DOHH2 (cell line): ENCODE measurements at regions not wholly inside any gene's neighbourhood (a gene's known extent, or its start where the extent isn't known, plus 50 kb on each side); places are given as distances from the start of the nearest gene placed in this dataset.

Source experiments
- H3F3A ChIP-seq: fragments of 200-600 bp; sonication (generic), shearing (Covaris generic); 2 replicates; pipeline ENCODE4 v1.6.0; 2016; ENCODE audit warnings: antibody characterized with exemption, mild to moderate bottlenecking; ENCODE audit not compliant: control insufficient read depth, insufficient read depth
- H3K27ac ChIP-seq: fragments of 200-600 bp; sonication (generic); 2 replicates; pipeline ENCODE4 v1.5.1; 2014; ENCODE audit warnings: low read depth, mild to moderate bottlenecking, low read length, moderate library complexity
- H3K27me3 ChIP-seq: fragments of 200-600 bp; sonication (generic); 2 replicates; pipeline ENCODE4 v1.6.1; 2014; ENCODE audit warnings: mild to moderate bottlenecking, low read length, mixed read lengths; ENCODE audit not compliant: control insufficient read depth
- H3K36me3 ChIP-seq: fragments of 200-600 bp; sonication (generic); 2 replicates; pipeline ENCODE4 v1.6.1; 2014; ENCODE audit warnings: mild to moderate bottlenecking, low read length, moderate library complexity, mixed read lengths; ENCODE audit not compliant: control insufficient read depth
- H3K4me1 ChIP-seq: fragments of 200-600 bp; sonication (generic); 2 replicates; pipeline ENCODE4 v1.6.1; 2014; ENCODE audit warnings: mild to moderate bottlenecking, low read length, mixed read lengths; ENCODE audit not compliant: control insufficient read depth
- H3K4me2 ChIP-seq: fragments of 200-600 bp; sonication (generic); 2 replicates; pipeline ENCODE4 v1.6.0; 2014; ENCODE audit warnings: mild to moderate bottlenecking, low read length, moderate library complexity
- H3K4me3 ChIP-seq: fragments of 200-600 bp; sonication (generic); 2 replicates; pipeline ENCODE4 v1.5.1; 2014; ENCODE audit warnings: mild to moderate bottlenecking, low read length, mixed read lengths
- H3K79me2 ChIP-seq: fragments of 200-600 bp; sonication (generic); 2 replicates; pipeline ENCODE4 v1.6.1; 2014; ENCODE audit warnings: mild to moderate bottlenecking, low read length, mixed read lengths; ENCODE audit not compliant: control insufficient read depth
- H3K9me2 ChIP-seq: fragments of 200-600 bp; sonication (generic); replicated peaks from 2 replicates; pipeline ENCODE4 v1.6.1; 2014; ENCODE audit warnings: mild to moderate bottlenecking, low read length, mixed read lengths; ENCODE audit not compliant: control insufficient read depth
- H3K9me3 ChIP-seq: fragments of 200-600 bp; sonication (generic); 2 replicates; pipeline ENCODE4 v1.6.1; 2014; ENCODE audit warnings: antibody characterized with exemption, low read length, mixed read lengths; ENCODE audit not compliant: control insufficient read depth, insufficient read depth
- H4K20me1 ChIP-seq: fragments of 200-600 bp; sonication (generic); 2 replicates; pipeline ENCODE4 v1.6.0; 2014; ENCODE audit warnings: low read depth, mild to moderate bottlenecking, antibody characterized with exemption, low read length, moderate library complexity; ENCODE audit not compliant: control insufficient read depth, insufficient read depth
- EZH2phosphoT487 ChIP-seq: fragments of 200-600 bp; sonication (generic); IDR thresholded peaks from 2 replicates; pipeline ENCODE4 v1.6.1; 2017; ENCODE audit warnings: borderline replicate concordance, mild to moderate bottlenecking, antibody characterized with exemption, low read length, moderate library complexity, mixed read lengths
- TF ChIP-seq, protein P1 (sequence below): fragments of 200-600 bp; sonication (generic); IDR thresholded peaks from one replicate; pipeline ENCODE4 v1.5.1; 2014; ENCODE audit warnings: antibody characterized with exemption, mild to moderate bottlenecking, low read depth, low read length; ENCODE audit not compliant: poor library complexity, severe bottlenecking

DNA sequence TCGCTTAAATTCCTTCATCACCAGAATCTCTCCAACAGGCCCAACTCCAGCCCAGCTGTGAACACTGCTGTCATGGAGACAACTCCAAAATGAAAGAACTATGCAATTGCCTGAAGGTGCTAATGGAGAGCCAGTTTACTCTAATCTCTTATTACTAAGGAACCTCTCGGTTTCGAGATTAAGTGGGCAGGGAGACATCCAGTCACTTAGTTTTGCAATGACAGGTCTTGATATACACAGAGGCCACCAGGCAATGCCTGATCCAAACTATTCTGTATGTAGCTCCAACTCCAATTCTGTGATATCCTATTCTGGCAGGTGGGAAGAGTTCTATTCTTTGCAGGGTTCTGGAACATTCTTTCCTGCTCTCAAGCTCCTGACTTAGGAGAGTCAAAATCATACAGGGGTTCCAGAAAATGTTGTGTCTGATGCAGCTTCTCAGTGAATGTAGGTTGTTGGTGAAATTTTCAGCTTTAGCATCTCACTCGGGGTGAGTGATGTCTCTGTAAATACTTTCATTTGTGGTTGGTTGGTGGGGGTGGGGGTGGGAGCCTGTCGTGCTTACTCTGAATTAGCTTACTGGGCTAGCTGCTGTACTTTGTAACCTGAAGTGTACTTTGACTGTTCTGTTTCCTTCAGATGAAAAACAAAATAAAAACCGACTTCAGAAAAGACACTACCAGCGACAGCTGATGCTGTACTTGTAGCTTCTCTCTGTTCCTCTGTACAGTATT is 170.9 kb downstream of the PALM2AKAP2 start:
- Histone ChIP-seq H3K9me3 (no peaks in the 10 kb centered on the region), H3K4me1 (peaks cover 78% of the 10 kb centered on the region), H3K4me2 (peak overlapping the region; percentile 49), H4K20me1 (no peaks in the 10 kb centered on the region), H3K27me3 (no peaks in the 10 kb centered on the region), H3K36me3 (peaks cover 5% of the 10 kb centered on the region; the same call in 1 of the 2 replicates), H3F3A (peaks cover 4% of the 10 kb centered on the region; the same call in 1 of the 2 replicates), H3K4me3 (peak overlapping the region; percentile 10), H3K79me2 (no peaks in the 10 kb centered on the region), H3K27ac (peak overlapping the region; percentile 7), H3K9me2 (no peaks in the 10 kb centered on the region)
- TF ChIP-seq, protein P1, sequence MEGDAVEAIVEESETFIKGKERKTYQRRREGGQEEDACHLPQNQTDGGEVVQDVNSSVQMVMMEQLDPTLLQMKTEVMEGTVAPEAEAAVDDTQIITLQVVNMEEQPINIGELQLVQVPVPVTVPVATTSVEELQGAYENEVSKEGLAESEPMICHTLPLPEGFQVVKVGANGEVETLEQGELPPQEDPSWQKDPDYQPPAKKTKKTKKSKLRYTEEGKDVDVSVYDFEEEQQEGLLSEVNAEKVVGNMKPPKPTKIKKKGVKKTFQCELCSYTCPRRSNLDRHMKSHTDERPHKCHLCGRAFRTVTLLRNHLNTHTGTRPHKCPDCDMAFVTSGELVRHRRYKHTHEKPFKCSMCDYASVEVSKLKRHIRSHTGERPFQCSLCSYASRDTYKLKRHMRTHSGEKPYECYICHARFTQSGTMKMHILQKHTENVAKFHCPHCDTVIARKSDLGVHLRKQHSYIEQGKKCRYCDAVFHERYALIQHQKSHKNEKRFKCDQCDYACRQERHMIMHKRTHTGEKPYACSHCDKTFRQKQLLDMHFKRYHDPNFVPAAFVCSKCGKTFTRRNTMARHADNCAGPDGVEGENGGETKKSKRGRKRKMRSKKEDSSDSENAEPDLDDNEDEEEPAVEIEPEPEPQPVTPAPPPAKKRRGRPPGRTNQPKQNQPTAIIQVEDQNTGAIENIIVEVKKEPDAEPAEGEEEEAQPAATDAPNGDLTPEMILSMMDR, result no peak
- no peak for TF ChIP-seq EZH2phosphoT487

DNA sequence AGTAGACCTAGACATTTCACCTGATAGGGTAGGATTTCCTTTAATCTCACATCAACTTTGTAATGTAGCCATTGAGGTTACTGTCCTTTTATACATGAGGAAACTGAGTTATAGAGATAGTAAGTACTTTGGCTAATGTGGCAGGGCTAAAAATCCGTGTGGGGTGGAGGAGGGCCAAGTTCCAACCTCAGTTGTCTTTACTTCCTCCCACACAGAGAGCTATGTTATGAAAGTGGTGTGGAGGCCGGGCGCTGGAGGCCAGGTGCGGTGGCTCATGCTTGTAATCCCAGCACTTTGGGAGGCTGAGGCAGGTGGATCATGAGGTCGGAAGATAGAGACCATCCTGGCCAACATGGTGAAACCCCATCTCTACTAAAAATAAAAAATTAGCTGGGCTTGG is 173.3 kb downstream of the PALM2AKAP2 start:
- no peak for TF ChIP-seq EZH2phosphoT487
- TF ChIP-seq, protein P1, result no peak
- no peaks in the 10 kb centered on the region for H4K20me1 ChIP-seq
- no peak overlapping the region for H3K4me3 ChIP-seq
- H3K9me2 ChIP-seq, result no peaks in the 10 kb centered on the region
- peaks cover 5% of the 10 kb centered on the region; the same call in 1 of the 2 replicates for H3K36me3 ChIP-seq
- H3K4me1 ChIP-seq, result peaks cover 86% of the 10 kb centered on the region
- no peak overlapping the region for H3K27ac ChIP-seq
- H3K9me3 ChIP-seq, result no peaks in the 10 kb centered on the region
- no peaks in the 10 kb centered on the region for H3K79me2 ChIP-seq
- peak overlapping the region; percentile 13; the same call in 1 of the 2 replicates for H3K4me2 ChIP-seq
- no peaks in the 10 kb centered on the region; the same call in 1 of the 2 replicates for H3F3A ChIP-seq
- H3K27me3 ChIP-seq, result no peaks in the 10 kb centered on the region

DNA sequence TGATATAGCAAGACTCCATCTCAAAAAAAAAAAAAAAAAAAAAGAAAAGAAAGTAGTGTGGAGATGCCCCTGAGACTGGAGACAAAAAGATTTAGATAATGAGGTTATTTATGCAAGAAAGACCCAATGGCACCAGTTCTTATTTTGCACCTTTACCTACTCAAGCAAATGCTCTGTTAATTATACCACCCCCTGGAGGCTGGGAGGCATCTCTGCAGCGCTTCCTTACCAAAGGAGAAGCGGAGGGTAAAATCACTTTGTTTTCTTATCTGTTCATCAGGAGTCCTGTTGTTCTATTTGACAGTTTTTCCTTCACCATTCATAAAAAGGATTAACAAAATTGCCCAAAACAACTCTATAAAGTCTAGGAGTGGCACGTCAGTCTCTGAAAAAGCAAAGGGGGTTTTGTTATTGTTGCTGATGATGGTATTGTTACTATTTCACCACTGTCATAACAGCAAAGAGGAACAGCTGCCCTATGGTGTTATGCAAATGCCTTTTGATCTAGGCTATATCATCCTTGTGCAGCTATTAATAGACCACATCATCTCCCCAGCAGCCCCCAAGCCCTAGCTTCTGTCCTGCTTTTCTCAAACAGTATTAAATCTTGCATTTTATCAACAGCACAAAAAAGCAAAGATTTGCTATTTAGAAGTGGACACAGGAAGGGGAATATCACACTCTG is 174.0 kb downstream of the PALM2AKAP2 start:
- Histone ChIP-seq H3K27ac (no peak overlapping the region), H4K20me1 (no peaks in the 10 kb centered on the region), H3K9me3 (no peaks in the 10 kb centered on the region), H3K4me2 (peak overlapping the region; percentile 15), H3K9me2 (no peaks in the 10 kb centered on the region), H3K4me3 (peak overlapping the region; percentile 7; the same call in 1 of the 2 replicates), H3K27me3 (no peaks in the 10 kb centered on the region), H3K4me1 (peaks cover 86% of the 10 kb centered on the region), H3K36me3 (peaks cover 5% of the 10 kb centered on the region; the same call in 1 of the 2 replicates), H3F3A (no peaks in the 10 kb centered on the region; the same call in 1 of the 2 replicates), H3K79me2 (no peaks in the 10 kb centered on the region)
- TF ChIP-seq, protein P1, result peak; percentile 72
- TF ChIP-seq EZH2phosphoT487, result no peak
